Liver (tissue), 8 donors: ENCODE measurements at regions not wholly inside any gene's neighbourhood (a gene's known extent, or its start where the extent isn't known, plus 50 kb on each side); places are given as distances from the start of the nearest gene placed in this dataset.

Experiments
- DNase-seq: peaks from one replicate; pipeline ENCODE4 v3.0.0-alpha.2; 2017; ENCODE audit warnings: low spot score
- H3K27ac ChIP-seq, 2 donors: one replicate each; pipeline ENCODE4 v1.7.0; 2013; ENCODE audit warnings: inconsistent platforms in 2 of 2, low read length in 2 of 2, control low read depth in 1 of 2, low read depth in 1 of 2, mild to moderate bottlenecking in 1 of 2
- H3K27me3 ChIP-seq, 4 donors: one replicate each; pipeline versions ENCODE4 v1.6.1 to v1.7.0; 2013; ENCODE audit warnings: low read length in 3 of 4, inconsistent platforms in 1 of 4, mild to moderate bottlenecking in 1 of 4, moderate library complexity in 1 of 4; ENCODE audit not compliant: control insufficient read depth in 4 of 4, insufficient read depth in 4 of 4
- H3K36me3 ChIP-seq, 4 donors: one replicate each; pipeline versions ENCODE4 v1.6.1 to v1.7.0; 2013; ENCODE audit warnings: low read length in 3 of 4, mild to moderate bottlenecking in 3 of 4, low read depth in 1 of 4, moderate library complexity in 1 of 4; ENCODE audit not compliant: control insufficient read depth in 4 of 4, insufficient read depth in 3 of 4
- H3K4me1 ChIP-seq, 4 donors: one replicate each; pipeline versions ENCODE4 v1.6.1 to v1.7.0; 2013; ENCODE audit warnings: low read length in 3 of 4, mild to moderate bottlenecking in 3 of 4, moderate library complexity in 1 of 4; ENCODE audit not compliant: control insufficient read depth in 4 of 4, insufficient read depth in 4 of 4
- H3K4me3 ChIP-seq, 3 donors: one replicate each; pipeline versions ENCODE4 v1.6.1 to v1.7.0; 2013; ENCODE audit warnings: low read length in 3 of 3, control low read depth in 1 of 3, low read depth in 1 of 3, mild to moderate bottlenecking in 1 of 3
- H3K9ac ChIP-seq, 2 donors: one replicate each; pipeline ENCODE4 v1.7.0; 2013; ENCODE audit warnings: low read length in 2 of 2, mild to moderate bottlenecking in 2 of 2, moderate library complexity in 2 of 2, control low read depth in 1 of 2, low read depth in 1 of 2
- H3K9me3 ChIP-seq, 4 donors: one replicate each; pipeline versions ENCODE4 v1.6.1 to v1.7.0; 2013; ENCODE audit warnings: low read length in 3 of 4; ENCODE audit not compliant: control insufficient read depth in 4 of 4
- ATF3 ChIP-seq: IDR thresholded peaks from 2 replicates; pipeline ENCODE4 v1.6.1; 2016; ENCODE audit warnings: antibody characterized with exemption
- CTCF ChIP-seq: fragments of 150-350 bp; IDR thresholded peaks from 2 replicates; pipeline ENCODE4 v1.5.1; 2017; ENCODE audit warnings: improper control_type of control experiment, low read depth, low read length; ENCODE audit not compliant: missing input control
- EGR1 ChIP-seq, 2 donors: IDR thresholded peaks; 2 replicates each; pipeline ENCODE4 v1.6.1; 2016 to 2018; ENCODE audit warnings: antibody characterized with exemption in 2 of 2, low read depth in 2 of 2
- FOXA2 ChIP-seq: IDR thresholded peaks from 2 replicates; pipeline ENCODE4 v1.6.1; 2016; ENCODE audit warnings: antibody characterized with exemption
- GABPA ChIP-seq, 2 donors: IDR thresholded peaks in 1 of 2; conservative IDR thresholded peaks in 1 of 2; 2 replicates each; pipeline ENCODE4 v1.6.1; 2016; ENCODE audit warnings: antibody characterized with exemption in 2 of 2, mild to moderate bottlenecking in 1 of 2, moderate library complexity in 1 of 2
- HNF4A ChIP-seq, 2 donors: conservative IDR thresholded peaks; 2 replicates each; pipeline ENCODE4 v1.6.1; 2016; ENCODE audit warnings: antibody characterized with exemption in 2 of 2, mild to moderate bottlenecking in 2 of 2
- HNF4G ChIP-seq: IDR thresholded peaks from 2 replicates; pipeline ENCODE4 v1.6.1; 2016; ENCODE audit warnings: antibody characterized with exemption
- JUND ChIP-seq, 2 donors: IDR thresholded peaks; 2 replicates each; pipeline ENCODE4 v1.6.1; 2016; ENCODE audit warnings: antibody characterized with exemption in 2 of 2
- MAX ChIP-seq: IDR thresholded peaks from 2 replicates; pipeline ENCODE4 v1.6.1; 2016; ENCODE audit warnings: antibody characterized with exemption
- NR2F2 ChIP-seq: IDR thresholded peaks from 2 replicates; pipeline ENCODE4 v1.6.1; 2016; ENCODE audit warnings: antibody characterized with exemption
- RAD21 ChIP-seq, 2 donors: IDR thresholded peaks; 2 replicates each; pipeline ENCODE4 v1.6.1; 2016; ENCODE audit warnings: antibody characterized with exemption in 2 of 2, mild to moderate bottlenecking in 2 of 2
- RXRA ChIP-seq, 2 donors: IDR thresholded peaks; 2 replicates each; pipeline ENCODE4 v1.6.1; 2017 to 2018; ENCODE audit warnings: antibody characterized with exemption in 2 of 2, mild to moderate bottlenecking in 1 of 2
- SP1 ChIP-seq: IDR thresholded peaks from 2 replicates; pipeline ENCODE4 v1.6.1; 2018; ENCODE audit warnings: antibody characterized with exemption, mild to moderate bottlenecking
- TAF1 ChIP-seq: conservative IDR thresholded peaks from 2 replicates; pipeline ENCODE4 v1.6.1; 2016; ENCODE audit warnings: antibody characterized with exemption, mild to moderate bottlenecking
- YY1 ChIP-seq: IDR thresholded peaks from 2 replicates; pipeline ENCODE4 v1.6.1; 2016; ENCODE audit warnings: antibody characterized with exemption, mild to moderate bottlenecking
- ZBTB33 ChIP-seq: IDR thresholded peaks from 2 replicates; pipeline ENCODE4 v1.6.1; 2016; ENCODE audit warnings: antibody characterized with exemption
- WGBS: extraction: QIAGEN DNeasy Blood & Tissue Kit; methylation state at CpG from one replicate; pipeline ENCODE4 v1.1.7; 2013; 5-methylcytosine and 5-hydroxymethylcytosine counted together
- TF ChIP-seq, protein P1 (sequence below): IDR thresholded peaks from 2 replicates; pipeline ENCODE4 v1.6.1; 2016; ENCODE audit warnings: antibody characterized with exemption, mild to moderate bottlenecking
- donor health status: healthy.
- donor health status: healthy.
- donor health status: healthy.
- donor health status: healthy.
- donor health status: healthy.

DNA sequence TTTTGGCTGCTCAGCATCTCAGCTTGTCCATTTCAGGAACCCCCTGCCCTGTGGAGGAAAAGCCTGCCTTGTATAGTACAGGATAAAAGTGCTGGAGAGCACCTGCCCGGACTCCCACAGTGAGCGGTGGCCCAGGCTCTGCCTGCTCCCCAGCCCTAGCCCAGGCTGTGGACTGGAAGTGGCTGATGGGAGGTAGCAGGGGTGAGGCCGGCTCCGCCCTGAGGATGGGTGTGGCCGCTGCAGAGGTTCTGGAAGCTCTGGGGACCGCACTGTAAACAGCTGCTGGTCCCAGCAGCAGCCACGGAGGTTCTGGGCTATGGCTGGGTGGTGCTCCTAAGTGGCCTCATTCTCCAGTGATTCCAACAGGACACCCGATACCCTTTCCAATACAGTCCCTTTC is 56.6 kb upstream of the HELT start:
- Histone ChIP-seq H3K4me3 (no peak overlapping the region), H3K9ac (no peak overlapping the region), H3K27me3 (no peaks in the 10 kb centered on the region), H3K4me1 (peaks cover 6 to 21% (median 15%) of the 10 kb centered on the region in 4 donors), H3K9me3 (no peaks in the 10 kb centered on the region), H3K27ac (no peak overlapping the region), H3K36me3 (no peaks in the 10 kb centered on the region)
- 91% methylated on average over 8 of the region's 8 CpGs for WGBS
- TF ChIP-seq CTCF, result no peak
- TF ChIP-seq YY1, result no peak
- TF ChIP-seq ATF3, result no peak
- no peak for TF ChIP-seq TAF1
- TF ChIP-seq GABPA (IDR thresholded peaks at IDR 0.05 in 1 of 2, conservative IDR thresholded peaks at IDR 0.05 in 1 of 2), result no peak
- TF ChIP-seq MAX, result no peak
- no peak for TF ChIP-seq SP1
- no peak for TF ChIP-seq HNF4G
- no peak for TF ChIP-seq ZBTB33
- TF ChIP-seq, protein P1, sequence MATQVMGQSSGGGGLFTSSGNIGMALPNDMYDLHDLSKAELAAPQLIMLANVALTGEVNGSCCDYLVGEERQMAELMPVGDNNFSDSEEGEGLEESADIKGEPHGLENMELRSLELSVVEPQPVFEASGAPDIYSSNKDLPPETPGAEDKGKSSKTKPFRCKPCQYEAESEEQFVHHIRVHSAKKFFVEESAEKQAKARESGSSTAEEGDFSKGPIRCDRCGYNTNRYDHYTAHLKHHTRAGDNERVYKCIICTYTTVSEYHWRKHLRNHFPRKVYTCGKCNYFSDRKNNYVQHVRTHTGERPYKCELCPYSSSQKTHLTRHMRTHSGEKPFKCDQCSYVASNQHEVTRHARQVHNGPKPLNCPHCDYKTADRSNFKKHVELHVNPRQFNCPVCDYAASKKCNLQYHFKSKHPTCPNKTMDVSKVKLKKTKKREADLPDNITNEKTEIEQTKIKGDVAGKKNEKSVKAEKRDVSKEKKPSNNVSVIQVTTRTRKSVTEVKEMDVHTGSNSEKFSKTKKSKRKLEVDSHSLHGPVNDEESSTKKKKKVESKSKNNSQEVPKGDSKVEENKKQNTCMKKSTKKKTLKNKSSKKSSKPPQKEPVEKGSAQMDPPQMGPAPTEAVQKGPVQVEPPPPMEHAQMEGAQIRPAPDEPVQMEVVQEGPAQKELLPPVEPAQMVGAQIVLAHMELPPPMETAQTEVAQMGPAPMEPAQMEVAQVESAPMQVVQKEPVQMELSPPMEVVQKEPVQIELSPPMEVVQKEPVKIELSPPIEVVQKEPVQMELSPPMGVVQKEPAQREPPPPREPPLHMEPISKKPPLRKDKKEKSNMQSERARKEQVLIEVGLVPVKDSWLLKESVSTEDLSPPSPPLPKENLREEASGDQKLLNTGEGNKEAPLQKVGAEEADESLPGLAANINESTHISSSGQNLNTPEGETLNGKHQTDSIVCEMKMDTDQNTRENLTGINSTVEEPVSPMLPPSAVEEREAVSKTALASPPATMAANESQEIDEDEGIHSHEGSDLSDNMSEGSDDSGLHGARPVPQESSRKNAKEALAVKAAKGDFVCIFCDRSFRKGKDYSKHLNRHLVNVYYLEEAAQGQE, result no peak
- no peak for TF ChIP-seq RAD21 (IDR thresholded peaks at IDR 0.05)
- no peak for TF ChIP-seq FOXA2
- no peak for TF ChIP-seq EGR1 (IDR thresholded peaks at IDR 0.05; ENCODE audit: low read depth in 2 of 2)
- TF ChIP-seq HNF4A (conservative IDR thresholded peaks at IDR 0.05), result no peak
- TF ChIP-seq NR2F2, result no peak
- no peak for TF ChIP-seq JUND (IDR thresholded peaks at IDR 0.05)
- TF ChIP-seq RXRA (IDR thresholded peaks at IDR 0.05), result no peak
- no peak for DNase-seq
